Dermis microvascular lymphatic vessel endothelial cell (primary cell): ENCODE measurements at regions not wholly inside any gene's neighbourhood (a gene's known extent, or its start where the extent isn't known, plus 50 kb on each side); places are given as distances from the start of the nearest gene placed in this dataset.
A peak's percentile ranks its signal among the peaks of the same experiment; 100 is the strongest.

Experiments used
- DNase-seq, 2 donors: peaks; one replicate each; pipeline versions ENCODE4 v3.0.0 to v3.0.0-alpha.2; 2010; ENCODE audit warnings: low read depth in 2 of 2

DNA sequence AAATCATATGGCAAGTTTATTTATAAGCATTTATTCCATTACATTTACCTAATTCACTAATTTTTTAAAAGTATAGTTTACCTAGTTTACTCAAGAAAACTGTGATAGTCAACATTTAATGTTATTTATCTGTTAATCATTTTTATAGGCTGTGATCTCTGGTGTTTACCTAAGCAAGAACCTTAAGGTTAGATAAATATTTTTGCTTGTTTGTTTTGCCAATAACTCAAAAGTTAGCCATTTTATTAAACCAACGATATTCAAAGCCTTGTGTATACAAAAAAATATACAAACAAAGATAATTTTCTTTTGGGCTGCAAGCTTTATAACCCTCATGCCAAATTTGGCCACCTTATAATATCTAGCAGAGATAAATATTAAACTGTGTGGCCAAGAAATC, 157.3 kb downstream of the SLCO1B3 start:
- DNase-seq: no peak

DNA sequence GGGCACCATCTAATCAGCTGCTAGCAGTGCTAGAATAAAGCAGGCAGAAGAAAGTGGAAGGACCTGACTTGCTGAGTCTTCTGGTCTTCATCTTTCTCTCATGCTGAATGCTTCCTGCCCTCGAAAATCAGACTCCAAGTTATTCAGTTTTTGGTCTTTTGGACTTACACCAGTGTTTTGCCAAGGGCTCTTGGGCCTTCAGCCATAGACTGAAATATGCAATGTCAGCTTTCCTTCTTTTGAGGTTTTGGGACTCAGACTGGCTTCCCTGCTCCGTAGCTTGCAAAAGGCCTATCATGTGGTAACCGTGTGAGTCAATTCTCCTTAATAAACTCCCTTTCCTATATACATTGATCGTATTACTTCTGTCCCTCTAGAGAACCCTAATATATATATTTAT, 159.3 kb downstream of the SLCO1B3 start:
- no peak for DNase-seq

DNA sequence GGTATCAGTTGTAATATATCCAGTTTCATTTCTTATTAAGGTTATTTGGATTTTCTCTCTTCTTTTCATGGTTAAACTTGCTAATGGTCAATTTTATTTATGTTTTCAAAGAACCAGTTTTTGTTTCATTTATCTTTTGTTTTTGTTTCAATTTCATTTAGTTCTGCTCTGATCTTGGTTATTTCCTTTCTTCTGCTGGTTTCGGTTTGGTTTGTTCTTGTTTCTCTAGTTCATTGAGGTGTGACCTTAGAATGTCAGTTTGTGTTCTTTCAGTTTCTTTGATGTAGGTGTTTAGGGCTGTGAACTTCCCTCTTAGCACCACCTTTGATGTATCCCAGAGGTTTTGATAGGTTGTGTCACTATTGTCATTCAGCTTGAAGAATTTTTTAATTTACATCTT, 145.6 kb upstream of the SLCO1B1 start:
- DNase-seq: no peak

DNA sequence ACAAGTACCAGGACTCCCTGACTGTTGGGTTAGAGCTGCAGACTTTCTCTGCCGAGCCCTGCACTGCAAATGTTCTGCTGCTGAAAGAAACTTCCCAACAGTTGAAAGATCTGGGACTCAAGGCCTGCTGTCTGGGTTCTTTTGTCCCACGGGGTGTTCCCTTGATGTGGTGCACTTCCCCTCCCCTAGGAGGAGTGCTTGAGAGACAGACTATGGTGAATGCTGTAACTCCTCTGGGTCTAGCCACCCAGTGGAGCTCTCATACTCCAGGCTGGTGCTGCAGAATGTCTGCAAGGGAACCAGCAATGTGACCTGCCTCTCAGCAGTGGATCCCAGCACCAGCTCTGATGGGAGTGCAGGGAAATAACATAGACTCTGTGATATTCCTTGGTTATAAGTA, 129.2 kb upstream of the SLCO1B1 start:
- no peak for DNase-seq

DNA sequence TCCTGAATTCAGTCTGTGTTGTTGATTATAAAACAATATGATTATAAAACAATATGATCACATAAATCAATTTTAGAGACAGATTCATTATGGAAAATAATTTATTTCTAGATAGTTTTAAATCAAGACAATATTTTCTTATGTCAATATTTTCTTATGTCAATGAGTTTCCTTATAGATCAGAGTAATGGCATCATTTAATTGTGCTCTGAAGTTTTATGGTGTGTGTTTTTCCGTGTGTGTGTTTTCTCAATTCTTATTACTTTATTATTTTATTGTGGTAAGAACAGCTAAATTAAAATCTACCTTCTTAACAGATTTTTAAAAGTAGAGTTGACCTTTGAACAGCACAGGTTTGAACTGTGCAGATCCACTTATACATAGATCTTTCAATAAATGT, 105.3 kb upstream of the SLCO1B1 start:
- no peak for DNase-seq

DNA sequence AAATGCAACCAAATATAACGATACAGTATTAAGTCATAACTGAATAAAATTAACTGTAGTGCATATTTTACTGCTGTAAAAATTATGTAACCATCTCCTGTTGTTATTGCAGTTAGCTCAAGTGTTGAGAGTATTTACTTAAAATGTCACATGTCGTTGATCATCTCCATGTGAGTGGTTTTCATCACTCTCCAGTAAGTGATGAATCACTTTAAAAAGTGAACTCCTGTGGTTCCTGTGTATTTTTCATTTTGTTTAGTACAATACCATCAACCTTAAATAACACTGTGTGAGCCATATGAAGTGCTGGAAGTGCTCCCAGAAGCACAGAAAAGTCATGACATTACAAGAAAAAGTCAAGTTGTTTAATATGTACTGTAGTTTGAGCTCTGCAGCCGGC, 104.7 kb upstream of the SLCO1B1 start:
- no peak for DNase-seq

DNA sequence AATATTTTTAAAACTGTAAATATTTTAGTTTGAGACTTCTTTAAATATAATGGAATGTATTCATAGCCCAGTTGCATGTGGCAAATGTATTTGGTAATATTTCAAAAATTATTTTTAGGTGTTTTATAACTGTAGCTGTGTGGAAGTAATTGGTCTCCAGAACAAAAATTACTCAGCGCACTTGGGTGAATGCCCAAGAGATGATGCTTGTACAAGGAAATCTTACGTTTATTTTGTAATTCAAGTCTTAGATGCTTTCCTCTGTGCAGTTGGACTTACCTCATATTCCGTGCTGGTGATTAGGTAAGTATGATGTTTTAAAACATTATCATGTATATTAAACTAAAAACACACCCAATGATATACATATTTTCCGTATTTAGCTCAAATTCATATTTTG, 76.7 kb upstream of the SLCO1B1 start:
- DNase-seq: no peak

DNA sequence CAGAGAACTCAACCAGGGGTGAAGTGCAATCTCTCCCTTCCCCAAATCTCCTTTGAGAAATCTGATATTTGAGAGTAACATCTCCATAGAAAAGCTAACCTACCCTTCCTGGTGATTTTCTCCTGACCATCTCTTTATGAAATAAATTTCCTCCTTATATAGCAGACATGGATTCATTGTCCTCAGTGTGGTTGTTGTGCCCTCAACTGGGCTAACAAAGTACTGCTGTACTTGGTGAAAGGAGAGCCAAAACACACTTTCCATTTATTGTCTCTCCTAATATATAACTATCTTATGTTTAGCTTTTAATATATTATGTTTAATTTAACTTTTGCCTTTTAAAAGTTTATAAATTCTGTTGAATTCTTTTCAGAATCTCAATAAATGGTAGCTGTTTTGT, 65.1 kb upstream of the SLCO1B1 start:
- peak in 1 of 2 donors; percentile 1 for DNase-seq

DNA sequence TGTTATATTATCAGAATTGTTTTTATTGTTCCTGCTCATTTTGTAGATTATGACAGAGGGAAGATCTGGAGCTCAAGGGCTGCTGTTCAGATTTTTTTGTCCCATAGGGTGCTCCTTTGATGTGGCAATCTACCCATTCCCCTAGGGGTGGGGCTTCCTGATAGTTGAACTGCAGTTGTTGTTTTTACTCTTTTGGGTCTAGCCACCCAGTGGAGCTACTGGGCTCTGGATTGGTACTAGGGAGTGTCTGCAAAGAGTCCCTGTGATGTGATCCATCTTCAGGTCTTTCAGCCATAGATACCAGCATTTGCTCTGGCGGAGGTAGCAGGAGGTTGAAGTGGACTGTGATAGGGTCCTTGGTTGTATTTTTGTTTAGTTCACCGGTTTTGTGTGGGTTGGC, 57.9 kb upstream of the SLCO1B1 start:
- no peak for DNase-seq

DNA sequence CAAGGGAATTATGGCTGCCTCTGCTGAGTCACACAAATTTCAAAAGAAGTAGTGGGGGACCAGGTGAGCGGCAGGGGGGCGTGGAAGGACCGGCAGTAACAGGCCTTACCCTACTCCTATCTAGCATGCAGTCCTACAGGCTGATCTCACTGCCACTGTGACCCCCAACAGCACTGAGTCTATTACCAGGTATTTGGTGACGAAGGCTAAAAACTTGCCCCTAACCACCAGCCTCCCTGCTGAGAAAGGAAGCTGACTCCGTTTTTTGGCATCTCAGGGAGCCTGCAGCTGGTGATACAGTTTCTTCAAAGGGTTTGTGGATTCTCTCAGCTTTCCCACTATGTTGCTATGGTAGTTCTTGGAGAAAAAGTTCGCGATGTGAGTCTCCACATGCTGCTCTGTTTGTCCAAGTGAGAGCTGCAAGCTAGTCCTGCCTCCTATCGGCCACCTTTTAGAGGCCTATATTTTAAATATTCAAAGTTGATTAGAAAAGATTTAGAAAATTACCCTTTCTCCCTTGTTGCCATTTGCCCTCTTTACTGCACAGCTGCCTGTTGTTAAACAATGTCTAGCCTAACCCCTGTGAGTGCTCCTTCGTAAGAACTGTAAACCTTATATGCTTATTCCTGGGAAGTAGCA, 57.1 kb upstream of the SLCO1B1 start:
- DNase-seq: no peak
